SK-N-SH treated with all-trans-retinoic acid at 6 μM for 48 hours (cell line): ENCODE measurements at regions not wholly inside any gene's neighbourhood (a gene's known extent, or its start where the extent isn't known, plus 50 kb on each side); places are given as distances from the start of the nearest gene placed in this dataset.

Experiments
- ARNTL ChIP-seq: fragments of 450-650 bp; formaldehyde crosslinking; IDR thresholded peaks from 2 replicates; pipeline ENCODE4 v1.5.0; 2020; ENCODE audit warnings: low read depth, mild to moderate bottlenecking, moderate library complexity, borderline replicate concordance
- ISL1 ChIP-seq: fragments of 250-450 bp; sonication (Bioruptor Pico); IDR thresholded peaks from 2 replicates; pipeline ENCODE4 v2.1.2; 2022; ENCODE audit warnings: mild to moderate bottlenecking, moderate library complexity
- OSR1 ChIP-seq: fragments of 250-450 bp; sonication (Bioruptor Pico); IDR thresholded peaks from 2 replicates; pipeline ENCODE4 v1.8.0; 2022; ENCODE audit warnings: moderate library complexity, mild to moderate bottlenecking, inconsistent platforms
- RARB ChIP-seq: fragments of 250-450 bp; sonication (Bioruptor Pico); IDR thresholded peaks from 2 replicates; pipeline ENCODE4 v1.8.0; 2021; ENCODE audit warnings: mild to moderate bottlenecking, moderate library complexity
- SNAI2 ChIP-seq: fragments of 250-450 bp; sonication (Bioruptor Pico); IDR thresholded peaks from 2 replicates; pipeline ENCODE4 v1.5.0; 2020; ENCODE audit warnings: mild to moderate bottlenecking, moderate library complexity
- TOX ChIP-seq: fragments of 250-450 bp; sonication (Bioruptor Pico); IDR thresholded peaks from 2 replicates; pipeline ENCODE4 v1.8.0; 2021; ENCODE audit warnings: mild to moderate bottlenecking, moderate library complexity, borderline replicate concordance
- ZFP3 ChIP-seq: fragments of 250-450 bp; sonication (Bioruptor Pico); IDR thresholded peaks from 2 replicates; pipeline ENCODE4 v1.5.0; 2020; ENCODE audit warnings: mild to moderate bottlenecking, moderate library complexity
- ZFP30 ChIP-seq: fragments of 450-650 bp; formaldehyde crosslinking; IDR thresholded peaks from 2 replicates; pipeline ENCODE4 v1.5.0; 2022; ENCODE audit warnings: mild to moderate bottlenecking, moderate library complexity
- ZNF565 ChIP-seq: fragments of 450-650 bp; formaldehyde crosslinking; conservative IDR thresholded peaks from 2 replicates; pipeline ENCODE4 v1.5.0; 2020; ENCODE audit warnings: low read depth, mild to moderate bottlenecking, moderate library complexity
- ZNF8 ChIP-seq: fragments of 450-650 bp; formaldehyde crosslinking; IDR thresholded peaks from 2 replicates; pipeline ENCODE4 v1.5.0; 2020; ENCODE audit warnings: mild to moderate bottlenecking, moderate library complexity
- TF ChIP-seq, protein P1 (sequence below): fragments of 250-450 bp; sonication (Bioruptor Pico); IDR thresholded peaks from 2 replicates; pipeline ENCODE4 v1.8.0; 2020; ENCODE audit warnings: mild to moderate bottlenecking, moderate library complexity, borderline replicate concordance
- TF ChIP-seq, protein P2 (sequence below): fragments of 250-450 bp; sonication (Bioruptor Pico); IDR thresholded peaks from 2 replicates; pipeline ENCODE4 v1.5.0; 2020; ENCODE audit warnings: mild to moderate bottlenecking, moderate library complexity
- TF ChIP-seq, protein P3 (sequence below): fragments of 250-450 bp; sonication (Bioruptor Pico); IDR thresholded peaks from 2 replicates; pipeline ENCODE4 v1.5.1; 2020; ENCODE audit warnings: low read depth, mild to moderate bottlenecking, moderate library complexity

DNA sequence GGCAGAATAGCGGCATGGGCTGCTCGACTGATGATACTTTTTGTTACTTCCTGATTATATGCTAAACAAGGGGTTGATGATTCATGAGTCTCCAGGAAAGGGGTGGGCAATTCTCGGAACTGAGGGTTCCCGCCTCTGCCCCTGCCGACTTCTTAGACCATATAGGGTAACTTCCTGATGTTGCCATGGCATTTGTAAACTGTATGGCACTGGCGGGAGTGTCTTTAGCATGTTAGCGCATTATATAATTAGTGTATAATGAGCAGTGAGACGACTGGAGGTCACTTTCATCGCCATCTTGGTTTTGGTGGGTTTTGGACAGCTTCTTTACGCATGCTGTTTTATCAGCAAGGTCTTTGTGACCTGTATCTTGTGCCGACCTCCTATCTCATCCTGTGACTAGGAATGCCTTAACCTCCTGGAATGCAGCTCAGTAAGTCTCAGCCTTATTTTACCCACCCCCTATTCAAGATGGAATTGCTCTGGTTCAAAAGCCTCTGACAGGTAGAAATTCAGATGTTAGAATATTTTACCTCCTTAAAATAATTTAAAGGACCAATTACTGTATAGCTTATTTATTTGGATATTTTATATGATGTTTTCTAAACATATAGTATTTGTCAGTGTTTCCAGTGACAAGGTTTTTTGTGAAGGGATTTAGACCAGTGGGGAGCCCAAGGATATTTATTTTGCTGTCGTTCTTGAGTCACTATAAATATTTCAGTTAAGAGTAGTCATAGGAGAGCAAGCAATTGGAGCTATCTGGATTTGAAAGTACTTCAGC, 90.1 kb upstream of the PIK3CG start:
- TF ChIP-seq TOX (CRISPR knock-in tag) (no peak), RARB (CRISPR knock-in tag) (0 out of 2 replicates have a peak, but pooled peaks have one; percentile 18), ZNF8 (CRISPR knock-in tag) (no peak), ZNF565 (CRISPR knock-in tag) (no peak), OSR1 (CRISPR knock-in tag) (0 out of 2 replicates have a peak, but pooled peaks have one; percentile 30), ZFP3 (no peak), SNAI2 (CRISPR knock-in tag) (peak; percentile 79; the same call in 1 of the 2 replicates), ZFP30 (CRISPR knock-in tag) (no peak), ISL1 (CRISPR knock-in tag) (no peak), ARNTL (CRISPR knock-in tag) (no peak)
- TF ChIP-seq, protein P1, sequence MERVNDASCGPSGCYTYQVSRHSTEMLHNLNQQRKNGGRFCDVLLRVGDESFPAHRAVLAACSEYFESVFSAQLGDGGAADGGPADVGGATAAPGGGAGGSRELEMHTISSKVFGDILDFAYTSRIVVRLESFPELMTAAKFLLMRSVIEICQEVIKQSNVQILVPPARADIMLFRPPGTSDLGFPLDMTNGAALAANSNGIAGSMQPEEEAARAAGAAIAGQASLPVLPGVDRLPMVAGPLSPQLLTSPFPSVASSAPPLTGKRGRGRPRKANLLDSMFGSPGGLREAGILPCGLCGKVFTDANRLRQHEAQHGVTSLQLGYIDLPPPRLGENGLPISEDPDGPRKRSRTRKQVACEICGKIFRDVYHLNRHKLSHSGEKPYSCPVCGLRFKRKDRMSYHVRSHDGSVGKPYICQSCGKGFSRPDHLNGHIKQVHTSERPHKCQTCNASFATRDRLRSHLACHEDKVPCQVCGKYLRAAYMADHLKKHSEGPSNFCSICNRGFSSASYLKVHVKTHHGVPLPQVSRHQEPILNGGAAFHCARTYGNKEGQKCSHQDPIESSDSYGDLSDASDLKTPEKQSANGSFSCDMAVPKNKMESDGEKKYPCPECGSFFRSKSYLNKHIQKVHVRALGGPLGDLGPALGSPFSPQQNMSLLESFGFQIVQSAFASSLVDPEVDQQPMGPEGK (CRISPR knock-in tag): no peak
- TF ChIP-seq, protein P2, sequence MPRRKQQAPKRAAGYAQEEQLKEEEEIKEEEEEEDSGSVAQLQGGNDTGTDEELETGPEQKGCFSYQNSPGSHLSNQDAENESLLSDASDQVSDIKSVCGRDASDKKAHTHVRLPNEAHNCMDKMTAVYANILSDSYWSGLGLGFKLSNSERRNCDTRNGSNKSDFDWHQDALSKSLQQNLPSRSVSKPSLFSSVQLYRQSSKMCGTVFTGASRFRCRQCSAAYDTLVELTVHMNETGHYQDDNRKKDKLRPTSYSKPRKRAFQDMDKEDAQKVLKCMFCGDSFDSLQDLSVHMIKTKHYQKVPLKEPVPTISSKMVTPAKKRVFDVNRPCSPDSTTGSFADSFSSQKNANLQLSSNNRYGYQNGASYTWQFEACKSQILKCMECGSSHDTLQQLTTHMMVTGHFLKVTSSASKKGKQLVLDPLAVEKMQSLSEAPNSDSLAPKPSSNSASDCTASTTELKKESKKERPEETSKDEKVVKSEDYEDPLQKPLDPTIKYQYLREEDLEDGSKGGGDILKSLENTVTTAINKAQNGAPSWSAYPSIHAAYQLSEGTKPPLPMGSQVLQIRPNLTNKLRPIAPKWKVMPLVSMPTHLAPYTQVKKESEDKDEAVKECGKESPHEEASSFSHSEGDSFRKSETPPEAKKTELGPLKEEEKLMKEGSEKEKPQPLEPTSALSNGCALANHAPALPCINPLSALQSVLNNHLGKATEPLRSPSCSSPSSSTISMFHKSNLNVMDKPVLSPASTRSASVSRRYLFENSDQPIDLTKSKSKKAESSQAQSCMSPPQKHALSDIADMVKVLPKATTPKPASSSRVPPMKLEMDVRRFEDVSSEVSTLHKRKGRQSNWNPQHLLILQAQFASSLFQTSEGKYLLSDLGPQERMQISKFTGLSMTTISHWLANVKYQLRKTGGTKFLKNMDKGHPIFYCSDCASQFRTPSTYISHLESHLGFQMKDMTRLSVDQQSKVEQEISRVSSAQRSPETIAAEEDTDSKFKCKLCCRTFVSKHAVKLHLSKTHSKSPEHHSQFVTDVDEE (CRISPR knock-in tag): no peak
- TF ChIP-seq, protein P3, sequence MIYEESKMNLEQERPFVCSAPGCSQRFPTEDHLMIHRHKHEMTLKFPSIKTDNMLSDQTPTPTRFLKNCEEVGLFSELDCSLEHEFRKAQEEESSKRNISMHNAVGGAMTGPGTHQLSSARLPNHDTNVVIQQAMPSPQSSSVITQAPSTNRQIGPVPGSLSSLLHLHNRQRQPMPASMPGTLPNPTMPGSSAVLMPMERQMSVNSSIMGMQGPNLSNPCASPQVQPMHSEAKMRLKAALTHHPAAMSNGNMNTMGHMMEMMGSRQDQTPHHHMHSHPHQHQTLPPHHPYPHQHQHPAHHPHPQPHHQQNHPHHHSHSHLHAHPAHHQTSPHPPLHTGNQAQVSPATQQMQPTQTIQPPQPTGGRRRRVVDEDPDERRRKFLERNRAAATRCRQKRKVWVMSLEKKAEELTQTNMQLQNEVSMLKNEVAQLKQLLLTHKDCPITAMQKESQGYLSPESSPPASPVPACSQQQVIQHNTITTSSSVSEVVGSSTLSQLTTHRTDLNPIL (CRISPR knock-in tag): no peak
